C4-2B (cell line): ENCODE measurements at regions not wholly inside any gene's neighbourhood (a gene's known extent, or its start where the extent isn't known, plus 50 kb on each side); places are given as distances from the start of the nearest gene placed in this dataset.

ENCODE experiments used
- ZFX ChIP-seq: fragments of 450-650 bp; IDR thresholded peaks from 2 replicates; pipeline ENCODE4 v1.6.1; 2017
- TF ChIP-seq, protein P1 (sequence below): fragments of 450-650 bp; conservative IDR thresholded peaks from 2 replicates; pipeline ENCODE4 v1.5.1; 2017; ENCODE audit warnings: mild to moderate bottlenecking

- TF ChIP-seq, protein P1, sequence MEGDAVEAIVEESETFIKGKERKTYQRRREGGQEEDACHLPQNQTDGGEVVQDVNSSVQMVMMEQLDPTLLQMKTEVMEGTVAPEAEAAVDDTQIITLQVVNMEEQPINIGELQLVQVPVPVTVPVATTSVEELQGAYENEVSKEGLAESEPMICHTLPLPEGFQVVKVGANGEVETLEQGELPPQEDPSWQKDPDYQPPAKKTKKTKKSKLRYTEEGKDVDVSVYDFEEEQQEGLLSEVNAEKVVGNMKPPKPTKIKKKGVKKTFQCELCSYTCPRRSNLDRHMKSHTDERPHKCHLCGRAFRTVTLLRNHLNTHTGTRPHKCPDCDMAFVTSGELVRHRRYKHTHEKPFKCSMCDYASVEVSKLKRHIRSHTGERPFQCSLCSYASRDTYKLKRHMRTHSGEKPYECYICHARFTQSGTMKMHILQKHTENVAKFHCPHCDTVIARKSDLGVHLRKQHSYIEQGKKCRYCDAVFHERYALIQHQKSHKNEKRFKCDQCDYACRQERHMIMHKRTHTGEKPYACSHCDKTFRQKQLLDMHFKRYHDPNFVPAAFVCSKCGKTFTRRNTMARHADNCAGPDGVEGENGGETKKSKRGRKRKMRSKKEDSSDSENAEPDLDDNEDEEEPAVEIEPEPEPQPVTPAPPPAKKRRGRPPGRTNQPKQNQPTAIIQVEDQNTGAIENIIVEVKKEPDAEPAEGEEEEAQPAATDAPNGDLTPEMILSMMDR, result no peak
- TF ChIP-seq ZFX, result no peak
These were observed 2031.2 kb upstream of the CDH6 start for GRCh38 chr5:29162297-29162696.
